UCSD-AML1 (cell line): ENCODE measurements at regions not wholly inside any gene's neighbourhood (a gene's known extent, or its start where the extent isn't known, plus 50 kb on each side); places are given as distances from the start of the nearest gene placed in this dataset.

ENCODE experiments used
- DNase-seq: peaks from one replicate; lab custom pipeline; 2025; ENCODE audit not compliant: unreplicated experiment; lab: John Stamatoyannopoulos, UW

DNA sequence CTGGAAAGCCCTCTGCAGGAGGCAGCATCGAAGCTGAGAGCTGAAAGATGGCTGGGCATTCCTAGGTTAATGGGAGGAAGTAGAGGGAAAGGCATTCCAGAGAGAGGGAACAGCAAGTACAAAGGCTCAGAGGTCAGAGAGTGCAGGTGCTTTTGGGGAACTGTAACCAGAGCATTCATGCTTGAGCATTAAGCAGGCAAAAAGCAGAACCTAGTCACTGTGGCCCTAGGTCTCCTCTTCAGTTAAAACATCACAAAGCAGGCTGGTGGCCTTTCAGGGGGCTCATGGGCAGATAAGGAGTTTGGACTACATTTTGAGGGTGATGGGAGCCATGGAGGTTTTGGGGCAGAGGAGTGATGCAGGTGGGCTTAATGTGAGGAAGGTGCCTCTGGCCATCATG lies 169.2 kb upstream of the MYL2 start:
- DNase-seq: no peak

DNA sequence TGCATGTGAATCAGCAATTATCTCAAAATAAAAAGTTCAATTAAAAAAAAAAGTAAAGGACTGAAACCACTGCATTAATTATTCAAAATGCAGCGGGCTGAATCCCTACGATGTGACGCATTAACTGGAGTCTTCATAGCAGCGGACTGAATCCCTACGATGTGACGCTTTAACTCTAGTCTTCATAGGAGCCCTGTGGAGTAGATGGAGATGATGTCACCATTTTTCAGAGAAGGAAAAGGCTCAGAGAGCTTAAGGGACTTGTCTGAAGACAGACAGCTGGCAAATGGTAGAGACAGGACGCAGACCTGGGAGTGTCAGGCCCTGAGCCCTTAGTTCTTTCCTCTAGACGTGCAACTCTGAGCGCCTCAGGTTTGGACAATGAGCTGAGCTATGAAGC lies 168.0 kb upstream of the MYL2 start:
- no peak for DNase-seq

- DNase-seq: no peak
These were observed 166.7 kb upstream of the MYL2 start for GRCh38 chr12:111086947-111087700.

DNA sequence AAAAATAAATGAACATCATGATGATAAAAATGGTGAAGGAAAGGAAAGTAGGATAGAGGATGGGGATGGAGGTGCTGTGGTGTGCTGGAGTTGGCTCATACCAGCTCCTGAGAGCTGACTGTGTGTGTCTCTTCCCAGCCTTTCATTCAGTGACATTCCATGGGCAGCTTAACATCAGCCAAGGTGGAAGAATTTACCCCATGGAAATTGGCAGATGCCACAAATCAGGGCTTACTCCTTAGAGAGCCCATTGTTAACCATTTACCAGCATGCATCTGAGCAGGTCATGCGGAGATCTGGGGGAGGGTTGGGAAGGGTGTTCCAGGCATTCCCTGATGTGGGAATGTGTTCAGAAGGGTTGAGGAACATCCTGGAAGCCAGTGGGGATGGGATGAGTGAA lies 164.7 kb upstream of the MYL2 start:
- DNase-seq: no peak

DNA sequence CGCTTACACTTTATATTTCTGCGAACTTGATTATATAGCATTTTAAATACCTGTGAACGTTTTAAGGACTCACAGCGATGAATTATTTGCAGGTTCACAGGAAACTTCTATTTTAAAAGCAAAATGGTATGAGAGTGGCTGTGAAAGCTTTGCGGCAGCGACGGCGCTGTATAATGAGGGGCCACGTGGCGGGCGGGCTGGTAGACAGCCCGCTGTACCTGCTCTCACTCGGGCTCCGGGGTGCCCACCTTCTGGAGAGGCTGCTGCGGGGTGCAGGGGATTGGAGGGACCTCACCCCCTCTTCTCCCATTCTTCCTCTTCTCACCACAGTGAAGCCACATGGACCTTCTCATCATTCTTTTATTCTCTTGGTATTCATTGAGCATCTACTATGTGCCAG lies 164.2 kb upstream of the MYL2 start:
- no peak for DNase-seq

DNA sequence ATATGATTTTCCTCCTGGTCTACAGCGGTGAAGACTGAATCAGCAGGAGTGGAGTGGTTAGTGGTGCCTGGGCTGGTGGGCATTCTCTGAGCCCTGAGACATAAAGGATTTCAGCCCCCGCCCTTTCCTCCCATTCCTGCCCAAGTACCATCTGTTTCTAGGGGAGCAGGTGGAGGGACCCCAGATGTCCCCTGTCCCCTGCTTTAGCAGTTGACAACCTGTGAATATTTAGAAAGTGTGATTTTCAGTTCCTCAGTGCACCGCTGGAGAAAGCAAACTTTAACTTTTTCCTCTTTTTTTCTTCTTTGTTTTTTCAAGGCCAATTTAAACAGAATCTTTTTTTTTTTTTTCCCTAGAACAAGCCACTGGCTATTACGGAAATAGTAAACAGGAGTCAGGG lies 163.8 kb upstream of the MYL2 start:
- DNase-seq: no peak

- no peak for DNase-seq
These were observed 161.2 kb upstream of the MYL2 start for GRCh38 chr12:111081600-111081999.

DNA sequence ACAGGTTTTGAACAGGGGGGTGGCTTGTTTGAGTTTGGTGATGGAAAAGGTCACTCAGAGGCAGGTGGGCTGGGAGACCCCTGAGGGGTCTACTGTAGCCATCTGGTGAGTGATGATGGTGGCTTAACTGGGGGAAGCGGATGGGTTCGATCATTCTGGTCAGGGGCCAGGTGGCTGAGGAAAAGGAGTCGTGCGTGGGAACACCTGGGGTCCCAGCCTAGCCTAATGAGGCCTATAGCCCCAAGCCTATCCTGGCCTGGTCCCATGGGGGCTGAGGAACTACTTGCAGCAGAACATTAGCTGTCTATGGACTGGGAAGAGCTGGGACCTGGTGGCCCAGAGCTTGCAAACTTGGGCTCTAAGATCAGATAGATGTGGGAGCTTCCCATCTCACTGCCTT lies 158.4 kb upstream of the MYL2 start:
- DNase-seq: no peak

- DNase-seq: no peak
These were observed 156.5 kb upstream of the MYL2 start for GRCh38 chr12:111076611-111077451.

- no peak for DNase-seq
These were observed 155.8 kb upstream of the MYL2 start for GRCh38 chr12:111076199-111076598.

DNA sequence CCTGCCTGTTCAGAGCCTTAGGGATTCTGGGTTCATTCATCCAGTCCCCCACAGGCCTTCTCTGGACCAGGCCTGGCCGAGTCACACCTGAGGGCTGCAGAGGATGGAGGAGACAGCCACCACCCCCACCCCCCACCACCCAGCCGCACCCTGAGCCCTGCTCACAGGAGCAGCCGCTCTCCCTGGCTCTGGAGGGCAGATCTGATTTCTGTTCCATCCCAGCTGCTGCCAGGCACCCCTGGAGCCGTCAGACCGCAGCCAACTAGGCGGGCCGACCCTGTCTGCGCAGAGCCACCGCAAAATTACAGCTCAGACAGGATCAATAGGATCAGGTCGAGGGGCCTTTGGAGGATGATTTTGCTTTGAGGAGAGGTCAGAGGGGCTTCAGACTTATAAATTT lies 154.6 kb upstream of the MYL2 start:
- DNase-seq: no peak

- DNase-seq: peak; percentile 53
These were observed 154.2 kb upstream of the MYL2 start for GRCh38 chr12:111074559-111074958.

DNA sequence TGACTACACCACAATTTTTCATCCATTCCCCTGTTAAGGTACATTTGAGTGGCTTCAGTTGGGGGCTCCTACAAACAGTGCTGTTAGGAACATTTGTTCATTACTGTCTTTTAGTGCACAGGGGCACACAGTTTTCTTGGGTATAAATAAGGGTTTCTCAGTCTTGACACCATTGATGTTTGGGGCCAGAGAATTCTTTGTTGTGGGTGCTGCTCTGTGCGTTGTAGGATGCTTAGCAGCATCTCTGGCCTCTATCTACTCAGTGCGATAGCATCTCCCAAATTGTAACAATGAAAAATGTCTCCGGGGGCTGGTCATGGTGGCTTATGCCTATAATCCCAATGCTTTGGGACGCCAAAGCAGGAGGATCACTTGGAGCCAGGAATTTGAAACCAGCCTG lies 153.0 kb upstream of the MYL2 start:
- DNase-seq: no peak

- no peak for DNase-seq
These were observed 151.9 kb upstream of the MYL2 start for GRCh38 chr12:111072299-111072698.

GRCh38 chr12:111069886-111070285 lies 149.5 kb upstream of the MYL2 start:
- no peak for DNase-seq

DNA sequence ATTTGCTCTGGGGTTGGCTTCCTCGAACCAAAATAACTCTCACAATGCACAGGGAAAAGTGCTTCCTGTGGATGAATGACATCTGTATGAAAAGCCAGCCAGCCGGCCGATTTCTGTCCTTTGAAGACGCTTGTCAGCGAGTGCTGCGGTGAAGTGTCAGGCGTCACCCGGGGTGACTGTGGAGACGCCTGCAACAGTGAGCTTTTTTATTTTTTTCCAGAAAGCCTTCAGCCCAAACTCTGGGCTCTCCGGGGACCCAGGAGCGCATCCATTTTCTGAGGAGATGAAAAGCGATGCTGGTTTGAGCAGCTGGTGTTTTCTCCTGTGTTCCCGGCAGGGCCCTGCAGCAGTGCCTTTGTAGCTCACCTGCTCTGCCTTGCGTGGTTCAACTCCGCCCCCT lies 147.9 kb upstream of the MYL2 start:
- peak; percentile 32 for DNase-seq

- no peak for DNase-seq
These were observed 147.1 kb upstream of the MYL2 start for GRCh38 chr12:111067498-111067897.

DNA sequence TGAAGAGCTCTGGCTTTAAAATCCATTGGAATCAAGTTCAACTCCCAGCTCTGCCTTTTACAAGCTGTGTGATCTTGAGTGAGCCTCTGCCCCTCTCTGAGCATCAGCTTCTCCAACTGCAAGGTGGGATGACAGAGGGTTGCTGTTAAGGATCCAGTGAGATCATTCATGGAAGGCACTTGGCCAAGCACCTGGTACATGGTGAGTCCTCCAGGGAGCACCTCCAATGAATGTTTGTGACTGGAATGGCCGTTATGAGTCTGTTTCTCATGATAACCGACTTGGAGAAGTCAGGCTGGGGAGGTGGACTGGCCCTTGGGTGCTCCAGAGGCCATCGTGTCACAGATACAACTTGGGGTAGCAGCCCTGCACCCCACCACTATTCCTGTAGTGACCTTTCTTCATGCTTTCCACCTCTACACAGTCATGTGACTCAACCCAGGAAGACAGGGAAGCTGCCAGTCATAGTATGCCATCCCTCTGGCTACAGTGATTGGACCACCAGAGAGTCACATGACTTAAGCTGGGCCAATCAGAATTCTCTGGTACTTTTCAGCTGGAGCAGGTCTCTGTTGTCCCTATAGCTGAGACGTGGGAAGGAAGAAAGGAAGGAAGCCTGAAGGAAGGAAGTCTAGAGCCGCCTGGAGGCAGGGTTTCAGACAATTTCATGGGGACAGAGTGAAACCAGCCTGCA lies 146.5 kb upstream of the MYL2 start:
- DNase-seq: no peak

- no peak for DNase-seq
These were observed 144.6 kb upstream of the MYL2 start for GRCh38 chr12:111064982-111065381.

- no peak for DNase-seq
These were observed 143.8 kb upstream of the MYL2 start for GRCh38 chr12:111064154-111064553.

DNA sequence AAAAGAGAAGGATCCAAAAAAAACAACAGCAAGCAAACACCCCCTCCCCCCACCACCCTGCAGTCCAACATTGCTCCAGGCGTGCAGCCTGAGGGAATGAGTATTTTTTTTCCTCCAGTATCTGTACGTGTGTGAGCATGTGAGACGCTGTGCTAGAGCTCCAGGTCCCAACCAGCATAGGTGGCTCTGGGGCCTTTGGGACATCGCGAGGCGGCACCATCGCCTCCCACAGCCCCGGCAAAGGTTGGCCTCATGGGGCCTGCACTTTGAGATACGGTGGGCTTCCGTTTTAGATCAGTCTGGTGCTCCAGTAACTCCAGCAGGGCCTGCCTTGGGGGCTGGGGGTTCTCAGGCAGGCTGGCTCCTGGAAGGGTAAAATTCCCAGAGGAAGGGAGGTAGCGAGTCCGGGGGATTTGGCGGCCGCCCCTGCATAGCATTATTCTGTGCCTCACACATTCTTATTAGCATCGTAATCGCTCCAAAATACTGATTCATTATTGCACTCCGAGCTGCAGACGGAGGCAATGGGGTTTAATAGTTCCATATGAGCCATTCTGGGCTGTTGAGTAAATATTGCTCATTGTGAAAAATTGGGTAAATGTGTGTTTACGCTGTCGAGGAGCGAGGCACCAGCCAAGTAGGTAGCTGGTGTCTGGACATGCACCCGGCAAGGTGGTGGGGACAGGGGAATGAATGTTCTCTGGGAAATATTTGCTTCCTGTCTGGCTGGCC lies 143.1 kb upstream of the MYL2 start:
- DNase-seq: no peak
